LoVo (cell line): ENCODE measurements at regions not wholly inside any gene's neighbourhood (a gene's known extent, or its start where the extent isn't known, plus 50 kb on each side); places are given as distances from the start of the nearest gene placed in this dataset.

ENCODE experiments used
- DNase-seq: peaks from one replicate; pipeline ENCODE4 v3.0.0-alpha.2; 2016; ENCODE audit warnings: low spot score

- no peak for DNase-seq
Observed at GRCh38 chr1:106972074-106972473, 84.4 kb upstream of the PRMT6 start.

- no peak for DNase-seq
Observed at GRCh38 chr1:106975944-106976343, 80.5 kb upstream of the PRMT6 start.

GRCh38 chr1:106978477-106979322 lies 77.8 kb upstream of the PRMT6 start:
- no peak for DNase-seq

GRCh38 chr1:106979371-106979770 lies 77.1 kb upstream of the PRMT6 start:
- DNase-seq = no peak

- no peak for DNase-seq
Observed at GRCh38 chr1:106980121-106980520, 76.4 kb upstream of the PRMT6 start.

GRCh38 chr1:106984801-106985200 lies 71.7 kb upstream of the PRMT6 start:
- DNase-seq = no peak

GRCh38 chr1:106986603-106987002 lies 69.9 kb upstream of the PRMT6 start:
- DNase-seq = no peak

- no peak for DNase-seq
Observed at GRCh38 chr1:106995970-106996369, 60.5 kb upstream of the PRMT6 start.

GRCh38 chr1:106998431-106999002 lies 58.0 kb upstream of the PRMT6 start:
- no peak for DNase-seq

GRCh38 chr1:107000902-107001301 lies 55.6 kb upstream of the PRMT6 start:
- DNase-seq = no peak

GRCh38 chr1:107003972-107004371 lies 52.5 kb upstream of the PRMT6 start:
- DNase-seq = no peak

- DNase-seq = no peak
Observed at GRCh38 chr1:107004421-107004820, 52.1 kb upstream of the PRMT6 start.
